Calu3 (cell line): ENCODE measurements at regions not wholly inside any gene's neighbourhood (a gene's known extent, or its start where the extent isn't known, plus 50 kb on each side); places are given as distances from the start of the nearest gene placed in this dataset.

Experiments used
- BruUV-seq: library from RNA; stranded (reverse); fragments of 400-500 nt; replicated peaks from 2 replicates; lab custom pipeline; 2021; lab: Mats Ljungman, UMichigan
- CTCF ChIA-PET: fragments of 300-600 bp; sonication (Branson Sonifier 250); formaldehyde crosslinking; loops from one replicate; lab custom pipeline; 2022; ENCODE audit warnings: antibody characterized with exemption; lab: Charles Lee
- DNase-seq: peaks from one replicate; pipeline ENCODE4 v3.0.0; 2022
- H3K27ac Mint-ChIP-seq: one replicate; pipeline ENCODE4 v1.8.0; 2022; ENCODE audit warnings: mixed read lengths; ENCODE audit not compliant: unreplicated experiment
- H3K27me3 Mint-ChIP-seq: one replicate; pipeline ENCODE4 v1.8.0; 2022; ENCODE audit warnings: mixed read lengths; ENCODE audit not compliant: unreplicated experiment
- H3K36me3 Mint-ChIP-seq: one replicate; pipeline ENCODE4 v1.8.0; 2022; ENCODE audit warnings: mild to moderate bottlenecking, moderate library complexity, mixed read lengths; ENCODE audit not compliant: insufficient read depth, unreplicated experiment
- H3K4me1 Mint-ChIP-seq: one replicate; pipeline ENCODE4 v1.8.0; 2022; ENCODE audit warnings: mild to moderate bottlenecking, low read depth, mixed read lengths; ENCODE audit not compliant: unreplicated experiment
- H3K4me3 Mint-ChIP-seq: one replicate; pipeline ENCODE4 v1.8.0; 2022; ENCODE audit warnings: mild to moderate bottlenecking, low read depth, moderate library complexity, mixed read lengths; ENCODE audit not compliant: unreplicated experiment
- H3K9me3 Mint-ChIP-seq: one replicate; pipeline ENCODE4 v1.8.0; 2022; ENCODE audit warnings: low read depth, mixed read lengths; ENCODE audit not compliant: unreplicated experiment
- CTCF ChIP-seq: fragments of 200-600 bp; IDR thresholded peaks from one replicate; pipeline ENCODE4 v1.8.0; 2022; ENCODE audit warnings: antibody characterized with exemption; ENCODE audit not compliant: unreplicated experiment
- intact Hi-C: fragments of 100-400 bp; cut with micrococcal nuclease; formaldehyde crosslinking; loops from one replicate; pipeline ENCODE4 v1.10.0; 2022; ENCODE audit not compliant: unreplicated experiment

GRCh38 chr4:174156239-174156826 is 127.1 kb downstream of the FBXO8 start:
- Mint-ChIP-seq H3K9me3 (no peaks in the 10 kb centered on the region), H3K4me3 (no peak overlapping the region), H3K27me3 (no peaks in the 10 kb centered on the region), H3K27ac (no peak overlapping the region), H3K4me1 (no peaks in the 10 kb centered on the region), H3K36me3 (no peaks in the 10 kb centered on the region)
- no TSS peak for BruUV-seq
- CTCF ChIA-PET: no interaction called here
- intact Hi-C loops: loop anchor here (2.0 kb wide), 2 partner anchors 650 to 736 kb away; no protein-coding TSS in a partner anchor
- TF ChIP-seq CTCF: no peak
- peak; percentile 2 for DNase-seq

DNA sequence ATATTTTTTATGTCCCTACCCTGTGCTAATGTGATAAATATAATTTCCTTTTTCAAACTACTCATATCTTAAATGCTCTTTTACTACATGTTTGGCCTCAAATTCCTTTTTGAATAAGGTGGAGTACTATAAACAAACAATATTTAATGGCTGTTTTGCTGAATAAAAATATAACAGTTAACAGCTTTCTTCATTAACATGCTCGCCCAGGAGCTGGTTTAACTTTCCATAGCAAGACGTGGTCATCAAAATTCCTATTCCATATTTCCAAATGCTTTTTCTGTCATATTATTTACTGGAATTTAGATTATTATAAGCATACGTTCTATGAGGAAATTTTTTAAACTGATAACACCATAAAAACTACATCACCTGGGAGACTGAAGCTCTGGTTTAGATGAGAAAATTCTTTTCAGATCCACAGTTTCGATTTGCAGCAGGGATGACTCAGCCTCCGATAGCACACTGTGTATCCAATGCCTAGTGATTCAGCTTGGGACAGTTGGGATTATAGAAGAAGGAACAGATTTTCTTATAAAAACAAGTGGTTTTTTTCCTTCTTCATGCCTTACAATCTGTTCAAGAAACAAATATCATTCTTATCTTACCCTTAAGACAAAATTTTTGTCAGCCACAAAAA is 129.1 kb downstream of the FBXO8 start:
- H3K36me3 Mint-ChIP-seq: no peaks in the 10 kb centered on the region
- intact Hi-C loops: loop anchor here (5.0 kb wide), 1 partner anchor 162 kb away; no protein-coding TSS in a partner anchor
- no peaks in the 10 kb centered on the region for H3K4me1 Mint-ChIP-seq
- H3K9me3 Mint-ChIP-seq: no peaks in the 10 kb centered on the region
- no peak overlapping the region for H3K4me3 Mint-ChIP-seq
- TF ChIP-seq CTCF: no peak
- H3K27ac Mint-ChIP-seq: no peak overlapping the region
- peak; percentile 1 for DNase-seq
- BruUV-seq: no TSS peak
- CTCF ChIA-PET: interaction anchor here (0.6 kb wide), 1 partner anchor 279 kb away, joined by 3 read pairs; no protein-coding TSS in a partner anchor
- no peaks in the 10 kb centered on the region for H3K27me3 Mint-ChIP-seq

DNA sequence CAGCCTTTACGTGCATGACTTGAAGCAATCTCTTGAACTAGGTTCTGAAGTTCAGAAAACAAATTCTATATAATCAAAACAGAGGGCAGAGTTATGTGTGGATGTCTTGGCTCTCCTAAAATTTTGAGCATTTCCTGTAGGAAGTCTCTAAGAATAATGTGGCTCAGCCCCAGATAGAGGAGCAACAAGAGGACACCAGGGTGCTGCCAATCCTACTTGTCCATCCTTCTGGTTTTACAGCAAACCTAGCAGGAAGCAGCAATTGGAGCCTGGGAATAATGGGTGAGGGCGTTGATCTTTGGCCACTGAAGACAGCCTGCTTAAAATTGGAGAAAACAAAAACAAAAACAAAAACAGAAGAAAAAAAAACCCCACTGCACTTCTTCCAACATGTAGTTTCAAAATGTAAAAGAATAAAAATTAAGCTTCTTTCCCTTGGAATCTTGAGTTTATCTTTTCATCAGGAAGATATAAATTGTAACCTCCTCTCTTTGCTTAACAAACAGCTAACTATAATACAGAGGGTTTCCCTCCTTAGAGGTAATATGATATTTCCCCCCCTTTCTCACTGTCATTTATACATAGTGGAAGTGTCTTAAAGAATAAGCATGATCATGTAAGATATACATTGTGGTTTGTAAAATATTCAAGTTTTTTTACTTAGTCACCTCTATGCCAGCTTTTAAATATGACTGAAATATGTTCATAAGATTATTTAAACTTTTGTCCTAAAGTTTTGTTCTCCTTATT is 130.6 kb downstream of the FBXO8 start:
- Mint-ChIP-seq H3K36me3 (no peaks in the 10 kb centered on the region), H3K27ac (no peak overlapping the region), H3K4me1 (no peaks in the 10 kb centered on the region), H3K27me3 (no peaks in the 10 kb centered on the region), H3K9me3 (no peaks in the 10 kb centered on the region), H3K4me3 (no peak overlapping the region)
- no peak for TF ChIP-seq CTCF
- BruUV-seq: no TSS peak
- CTCF ChIA-PET: interaction anchor here (0.6 kb wide), 1 partner anchor 431 kb away, joined by 6 read pairs; no protein-coding TSS in a partner anchor
- intact Hi-C loops: loop anchor here (5.0 kb wide), 1 partner anchor 161 kb away; no protein-coding TSS in a partner anchor
- DNase-seq: no peak

GRCh38 chr4:174147863-174148262 is 135.6 kb downstream of the FBXO8 start:
- Mint-ChIP-seq H3K4me1 (no peaks in the 10 kb centered on the region), H3K36me3 (no peaks in the 10 kb centered on the region), H3K27me3 (no peaks in the 10 kb centered on the region), H3K9me3 (no peaks in the 10 kb centered on the region), H3K27ac (no peak overlapping the region), H3K4me3 (no peak overlapping the region)
- CTCF ChIA-PET: no interaction called here
- TF ChIP-seq CTCF: no peak
- no TSS peak for BruUV-seq
- DNase-seq: no peak
- intact Hi-C loops: no loop called here
